Pulmonary artery endothelial cell (primary cell): ENCODE measurements at regions not wholly inside any gene's neighbourhood (a gene's known extent, or its start where the extent isn't known, plus 50 kb on each side); places are given as distances from the start of the nearest gene placed in this dataset.
"Not testable (repeated sequence)": the region's sequence is repeated elsewhere in the genome, so short reads cannot be mapped to it uniquely, and the experiment has no call there.

Source experiments
- DNase-seq: peaks from one replicate; pipeline ENCODE4 v3.0.0-alpha.2; 2011; ENCODE audit warnings: low read depth, low spot score

DNA sequence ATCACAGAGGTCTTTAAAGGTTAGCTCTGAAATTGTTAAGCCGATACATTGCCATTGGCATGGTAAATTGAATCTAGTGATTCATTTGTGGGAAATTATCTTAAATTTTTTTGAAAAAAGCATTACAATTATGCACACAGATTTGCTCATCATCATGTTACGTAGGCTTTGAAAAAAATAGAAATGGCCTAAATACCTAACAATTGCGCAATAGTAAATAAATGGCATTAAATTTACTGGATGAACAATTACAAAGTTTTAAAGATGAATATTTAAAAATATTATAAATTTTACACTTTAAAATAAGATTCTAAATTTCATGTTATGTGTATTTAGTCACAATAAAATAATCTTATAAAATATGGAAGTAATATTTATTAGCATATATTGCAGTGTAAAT lies 171.3 kb downstream of the RPRM start:
- no peak for DNase-seq

DNA sequence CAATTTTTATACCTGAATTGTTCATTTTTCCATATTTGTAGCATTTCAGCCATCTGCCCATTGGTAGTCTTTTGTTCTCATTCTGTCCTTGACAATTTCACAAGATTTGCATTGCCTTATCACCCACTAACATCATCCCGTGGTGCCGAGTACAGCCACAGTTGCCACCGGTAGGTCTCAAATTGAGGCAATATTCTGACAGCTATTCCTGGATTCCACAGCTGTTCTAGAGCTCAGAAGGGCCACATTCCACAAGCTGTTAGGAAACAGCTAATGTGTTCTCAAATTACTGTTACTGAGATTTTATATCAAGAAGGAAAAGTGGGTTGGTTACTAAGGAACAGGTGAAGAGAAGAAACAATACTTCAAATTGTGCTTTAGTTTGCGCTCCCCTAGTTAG lies 178.8 kb downstream of the RPRM start:
- no peak for DNase-seq

DNA sequence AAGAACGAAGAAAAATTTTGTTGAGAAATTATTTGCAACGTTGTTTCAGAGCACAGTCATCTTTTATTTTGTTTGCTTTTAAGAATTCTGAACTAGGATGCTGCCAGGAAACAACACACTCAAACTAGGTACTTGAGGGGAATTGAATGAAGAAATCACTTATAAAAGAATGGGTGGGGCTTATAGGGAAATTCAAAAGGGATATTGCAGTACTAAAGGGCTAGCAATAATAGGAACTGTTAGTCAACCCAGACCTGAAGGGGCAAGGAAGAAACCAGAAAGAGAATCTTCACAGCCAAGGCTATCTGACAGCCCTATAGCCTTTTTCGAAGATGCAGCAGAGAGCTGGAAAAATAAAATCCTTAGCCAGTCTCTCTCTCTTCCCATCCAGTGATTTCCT lies 179.3 kb downstream of the RPRM start:
- DNase-seq = no peak

DNA sequence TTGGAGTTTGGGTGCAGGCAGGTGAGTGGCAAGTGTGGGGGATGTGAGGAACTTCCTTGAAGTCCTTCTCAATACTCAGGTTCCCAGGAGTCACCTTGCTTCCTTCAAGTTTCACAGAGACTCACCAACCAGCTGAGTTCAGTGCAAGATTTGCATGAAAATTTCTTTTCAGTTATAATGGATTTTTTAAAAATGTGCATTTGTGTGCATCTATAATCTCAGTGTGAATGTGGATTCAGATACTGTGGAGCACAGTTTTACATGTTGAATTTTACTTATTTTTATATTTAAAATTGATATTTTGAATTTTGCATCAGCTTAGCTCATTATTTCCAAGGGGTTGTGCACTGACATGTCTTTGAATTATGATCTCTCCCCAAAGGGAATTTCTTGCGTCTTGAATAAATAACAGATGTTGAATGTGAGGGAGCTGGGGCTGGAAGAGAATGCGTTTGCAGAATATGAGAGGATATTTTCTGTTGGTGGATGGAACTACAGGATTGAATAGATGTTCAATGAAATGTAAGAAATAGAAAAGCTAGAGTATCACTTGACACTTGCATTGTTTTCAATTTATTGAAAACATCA lies 184.3 kb downstream of the RPRM start:
- no peak for DNase-seq

DNA sequence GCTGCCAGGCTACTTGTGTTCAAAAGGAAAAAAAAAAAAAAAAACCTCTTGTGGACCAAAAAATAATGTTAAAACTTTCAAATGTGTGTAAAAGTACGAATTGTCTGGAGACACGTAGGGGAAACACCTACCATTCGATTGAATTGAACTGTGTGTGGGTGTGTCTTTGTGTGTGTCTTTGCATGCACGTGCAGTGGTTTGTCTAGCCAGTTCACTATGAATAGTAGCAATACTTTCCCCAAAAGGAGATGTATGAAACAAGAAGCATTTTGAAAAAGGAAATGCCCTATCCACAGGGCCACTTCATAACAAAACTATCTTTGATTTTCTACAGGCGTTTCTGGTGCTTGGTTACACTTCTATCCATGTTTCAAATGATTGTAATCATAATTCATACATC lies 186.8 kb downstream of the RPRM start:
- no peak for DNase-seq

DNA sequence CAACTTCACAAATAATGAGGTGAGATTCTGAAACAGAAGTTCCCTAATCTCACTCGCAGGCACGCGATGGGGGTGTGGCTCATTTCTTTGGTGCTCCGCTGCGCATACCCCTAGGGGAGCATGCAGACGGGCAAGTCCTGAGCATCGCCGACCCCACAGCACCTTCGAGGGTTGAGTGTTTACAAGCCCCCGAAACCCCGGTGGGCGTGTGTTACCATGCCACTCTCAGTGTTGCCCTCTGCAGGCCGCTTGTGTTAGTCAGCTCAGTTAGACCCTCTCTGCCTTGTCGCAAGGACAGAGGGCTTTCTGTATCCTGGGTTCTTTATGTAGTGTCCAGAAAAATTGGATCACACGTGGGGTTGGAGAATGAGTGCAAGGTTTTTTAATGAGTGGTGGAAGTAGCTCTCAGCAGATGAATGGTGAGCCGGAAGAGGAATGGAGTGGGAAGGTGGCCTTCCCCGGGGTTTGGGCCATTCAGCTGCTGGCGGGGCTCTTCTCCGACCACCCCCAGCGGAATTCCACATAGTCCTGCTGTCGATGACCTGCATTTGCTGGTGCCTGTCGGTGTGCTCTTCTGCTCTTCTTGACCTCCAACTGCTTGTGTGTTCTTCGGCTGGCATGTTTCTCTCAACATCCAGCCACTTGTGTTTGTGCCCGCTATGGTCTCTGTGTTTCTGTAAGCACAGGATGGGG lies 191.3 kb downstream of the RPRM start:
- DNase-seq = no peak

DNA sequence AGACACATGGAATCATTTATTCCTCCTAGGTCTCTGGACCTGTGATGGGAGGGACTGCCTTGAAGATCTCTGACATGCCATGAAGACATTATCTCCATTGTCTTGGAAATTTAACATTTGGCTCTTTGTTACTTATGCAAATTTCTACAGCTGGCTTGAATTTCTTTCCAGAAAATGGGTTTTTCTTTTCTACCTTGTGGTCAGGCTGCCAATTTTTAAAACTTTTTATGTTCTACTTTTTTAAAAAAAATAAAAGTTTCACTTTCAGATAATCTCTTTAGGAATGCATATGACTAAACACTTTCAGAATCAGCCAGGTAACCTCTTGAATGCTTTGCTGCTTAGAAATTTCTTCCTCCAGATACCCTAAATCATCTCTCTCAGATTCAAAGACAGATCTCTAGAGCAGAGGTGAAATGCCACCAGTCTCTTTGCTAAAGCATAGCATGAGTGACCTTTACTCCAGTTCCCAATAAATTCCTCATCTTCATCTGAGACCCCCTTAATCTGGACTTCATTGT lies 209.6 kb downstream of the RPRM start:
- DNase-seq = no peak

DNA sequence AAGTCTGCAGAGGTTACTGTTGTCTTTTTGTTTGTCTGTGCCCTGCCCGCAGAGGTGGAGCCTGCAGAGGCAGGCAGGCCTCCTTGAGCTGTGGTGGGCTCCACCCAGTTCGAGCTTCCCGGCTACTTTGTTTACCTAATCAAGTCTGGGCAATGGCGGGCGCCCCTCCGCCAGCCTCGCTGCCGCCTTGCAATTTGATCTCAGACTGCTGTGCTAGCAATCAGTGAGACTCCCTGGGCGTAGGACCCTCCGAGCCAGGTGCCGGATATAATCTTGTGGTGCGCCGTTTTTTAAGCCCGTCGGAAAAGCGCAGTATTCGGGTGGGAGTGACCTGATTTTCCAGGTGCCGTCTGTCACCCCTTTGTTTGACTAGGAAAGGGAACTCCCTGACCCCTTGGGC lies 221.7 kb downstream of the RPRM start:
- DNase-seq = not testable (repeated sequence)

DNA sequence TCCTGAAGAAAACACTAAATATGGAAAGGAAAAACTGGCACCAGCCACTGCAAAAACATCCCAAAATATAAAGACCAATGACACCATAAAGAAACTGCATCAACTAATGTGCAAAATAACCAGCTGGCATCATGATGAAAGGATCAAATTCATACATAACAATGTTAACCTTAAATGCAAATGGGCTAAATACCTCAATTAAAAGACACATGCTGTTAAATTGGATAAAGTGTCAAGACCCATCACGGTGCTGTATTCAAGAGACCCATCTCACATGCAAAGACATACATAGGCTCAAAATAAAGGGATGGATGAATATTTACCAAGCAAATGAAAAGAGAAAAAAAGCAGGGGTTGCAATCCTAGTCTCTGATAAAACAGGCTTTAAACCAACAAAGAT lies 231.9 kb downstream of the RPRM start:
- DNase-seq = not testable (repeated sequence)

DNA sequence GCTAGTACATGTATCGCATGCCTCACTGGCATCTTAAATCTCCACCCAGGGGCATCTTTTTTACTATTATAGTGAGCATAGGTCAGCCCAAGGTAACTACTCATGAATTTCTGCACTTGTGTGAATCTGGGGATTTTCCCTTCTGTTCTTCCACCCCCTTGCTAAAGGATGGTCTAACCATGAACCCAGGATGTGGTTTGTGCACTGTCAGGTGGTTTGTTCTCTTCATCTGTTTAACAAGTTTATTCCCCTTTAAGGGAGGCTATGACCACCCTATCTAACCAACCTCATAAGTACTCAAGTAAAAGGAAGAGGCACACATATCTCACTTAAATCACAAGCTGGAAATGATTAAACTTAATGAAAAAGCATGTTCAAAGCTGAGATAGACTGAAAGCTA lies 243.0 kb downstream of the RPRM start:
- DNase-seq = no peak

DNA sequence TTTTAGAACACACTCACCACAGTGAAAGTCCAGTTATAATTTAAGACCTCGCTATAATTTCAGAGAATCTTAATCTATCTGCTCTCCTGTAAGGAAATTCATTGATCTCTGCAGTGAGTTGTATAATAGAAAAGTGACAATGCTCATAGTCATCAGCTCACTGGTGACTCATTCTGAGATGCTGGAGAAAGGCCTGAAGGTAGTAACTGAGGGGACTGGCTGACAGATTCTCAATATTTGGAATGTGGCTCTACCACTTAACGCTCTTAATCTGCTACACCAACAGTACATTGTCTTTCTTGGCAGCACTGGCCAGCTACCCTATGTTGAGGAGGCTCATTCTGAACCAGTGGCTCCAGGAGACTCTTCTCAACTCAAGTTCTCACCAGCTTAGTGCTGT lies 246.1 kb downstream of the RPRM start:
- no peak for DNase-seq

DNA sequence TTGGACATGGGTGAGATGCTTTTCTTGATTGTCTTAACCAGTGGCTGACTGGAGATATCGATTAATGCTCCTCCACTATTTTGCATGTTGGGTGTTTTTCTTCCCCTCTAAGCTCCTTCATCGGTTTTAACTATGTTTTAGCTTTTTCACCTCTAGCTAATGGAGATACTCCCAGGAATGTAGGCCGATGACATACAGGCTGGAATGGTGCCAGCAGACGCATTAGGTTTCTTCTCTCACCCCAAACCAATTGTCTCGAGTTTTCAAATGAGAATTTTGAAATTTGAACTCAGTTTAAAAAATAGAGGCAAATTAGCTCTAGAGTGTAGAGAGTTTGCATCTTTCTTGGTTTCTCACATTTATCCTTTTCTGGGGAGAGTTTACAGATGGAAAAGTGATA lies 247.6 kb downstream of the RPRM start:
- no peak for DNase-seq

DNA sequence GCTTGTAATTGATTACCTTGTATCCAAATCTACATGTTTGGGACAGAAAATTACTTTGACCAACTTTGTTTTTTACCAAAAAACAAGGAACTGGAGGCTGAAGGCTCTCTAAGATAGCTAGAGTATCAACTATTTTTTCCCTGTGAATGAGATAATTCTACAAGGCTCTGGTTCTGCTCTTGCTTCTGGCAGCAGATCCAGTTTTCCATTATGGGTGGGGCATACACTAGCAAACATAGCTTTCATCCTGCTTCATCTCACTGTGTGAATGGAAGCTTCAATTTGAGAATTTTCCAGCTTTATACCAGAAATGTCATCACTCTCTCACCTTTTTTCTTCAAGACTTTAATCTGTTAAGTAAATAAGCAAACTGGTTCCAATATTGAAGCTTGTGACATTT lies 249.7 kb downstream of the RPRM start:
- no peak for DNase-seq

DNA sequence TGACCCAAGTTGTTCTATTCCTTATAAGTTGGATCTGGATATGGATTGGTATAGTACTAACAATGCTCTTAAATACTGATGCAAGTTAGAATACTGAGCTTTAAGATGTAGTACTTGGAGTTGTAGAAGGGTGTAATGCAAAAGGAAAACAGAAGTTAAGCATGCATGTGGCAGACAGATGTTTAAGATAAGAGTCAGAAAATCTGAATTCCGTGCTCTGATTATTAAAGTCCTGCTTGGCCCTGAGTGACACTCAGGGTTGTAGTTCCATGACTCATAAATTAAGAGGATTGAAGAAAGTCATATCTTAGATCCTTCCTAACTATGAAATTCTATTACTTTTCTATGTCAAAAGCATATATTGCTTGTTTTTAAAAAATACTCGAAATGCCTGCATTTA lies 250.6 kb downstream of the RPRM start:
- DNase-seq = no peak

DNA sequence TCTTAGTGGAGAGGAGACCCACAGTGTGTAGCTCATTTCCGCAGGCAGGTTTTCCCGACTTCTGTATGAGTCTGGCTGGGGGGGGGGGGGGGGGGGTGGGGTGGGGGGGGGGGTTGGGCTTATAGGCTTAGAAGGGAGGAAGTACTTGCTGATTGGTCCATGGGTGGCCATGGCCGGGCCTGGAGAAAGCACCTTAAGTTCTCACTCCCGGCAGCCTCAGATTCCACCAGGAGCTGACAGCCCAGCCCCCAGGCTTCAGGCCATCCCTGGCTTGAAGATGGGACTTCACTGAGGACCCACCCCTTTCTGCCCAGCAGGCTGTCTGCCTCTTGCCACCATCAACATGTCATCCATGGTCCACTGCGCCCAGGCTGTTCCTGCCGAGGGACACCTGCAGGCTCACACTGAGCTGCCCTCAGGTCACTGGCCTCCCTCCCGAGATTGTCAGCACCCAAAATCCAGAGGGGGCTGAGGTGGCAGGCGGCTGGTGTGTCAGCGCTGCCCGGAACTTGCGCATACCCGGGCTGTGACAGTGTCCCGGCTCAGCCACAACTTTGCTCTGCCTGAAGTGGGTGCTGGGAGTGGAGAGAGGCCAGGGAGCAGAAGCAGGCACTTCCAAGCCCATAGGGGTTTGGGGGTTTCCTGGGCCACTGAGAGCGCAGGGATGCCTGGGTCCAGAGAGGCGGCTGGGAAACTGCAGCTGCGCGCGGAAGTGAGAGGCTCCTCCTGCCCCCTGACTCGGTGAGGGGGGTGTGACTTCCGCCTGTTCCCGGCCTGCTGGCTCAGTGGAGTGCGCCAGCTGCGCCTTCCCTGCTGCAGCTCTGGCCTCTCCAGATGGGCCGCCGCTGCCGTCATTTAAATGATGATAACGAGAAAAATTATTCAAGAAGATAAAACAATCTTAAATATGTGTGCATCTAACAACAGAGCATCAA lies 256.1 kb downstream of the RPRM start:
- no peak for DNase-seq

DNA sequence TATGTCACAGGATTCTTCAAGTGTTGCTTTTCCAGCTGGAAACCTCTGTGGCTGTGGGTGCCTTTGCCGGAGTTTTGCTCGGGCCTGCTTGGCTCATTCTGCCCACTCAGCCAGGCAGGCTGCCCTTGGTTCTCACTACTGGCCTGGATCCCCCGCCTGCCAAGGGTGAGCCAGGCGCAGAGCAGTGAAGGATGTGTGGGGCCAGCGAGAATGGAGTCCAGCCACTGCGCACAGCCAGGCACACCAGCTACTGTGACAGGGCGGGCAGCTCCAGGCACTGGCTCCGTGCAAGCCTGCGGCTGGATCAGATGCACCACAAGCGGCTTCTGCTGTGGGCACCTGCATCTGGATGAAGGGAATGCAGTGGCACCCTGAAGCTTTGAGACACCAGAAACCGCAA lies 257.1 kb downstream of the RPRM start:
- DNase-seq = no peak

DNA sequence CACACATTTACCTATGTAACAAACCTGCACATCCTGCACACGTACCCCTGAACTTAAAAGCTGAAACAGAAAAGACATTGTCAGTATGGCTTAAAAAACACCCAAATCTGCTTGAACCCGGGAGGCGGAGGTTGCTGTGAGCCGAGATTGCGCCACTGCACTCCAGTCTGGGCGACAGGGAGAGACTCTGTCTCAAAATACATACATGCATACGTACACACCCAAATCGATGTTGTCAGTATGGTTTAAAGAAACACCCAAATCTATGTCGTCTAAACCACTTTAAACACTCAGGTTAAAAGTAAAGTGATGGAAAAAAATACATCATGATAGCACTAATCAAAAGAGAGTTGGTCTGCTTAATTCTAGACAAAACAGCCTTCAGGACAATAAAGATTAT lies 257.5 kb downstream of the RPRM start:
- no peak for DNase-seq

DNA sequence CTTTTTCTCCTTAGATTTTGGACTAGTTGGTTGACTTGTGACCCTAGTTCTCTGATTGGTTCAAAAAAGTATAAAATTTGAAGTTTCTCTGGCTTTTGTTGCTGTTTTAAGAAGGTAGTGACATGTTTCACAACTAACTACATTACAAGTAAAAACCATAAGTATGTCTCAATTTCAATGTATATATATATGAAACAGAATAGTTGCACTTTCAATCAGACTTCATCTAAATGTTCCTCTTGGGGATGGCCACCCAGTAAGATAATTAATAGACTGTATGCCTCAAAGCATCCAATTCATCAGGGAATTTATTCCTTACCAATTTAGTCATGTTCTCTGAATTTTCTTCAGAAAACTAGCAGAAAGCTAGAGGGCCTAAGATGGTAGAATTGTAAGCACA lies 259.7 kb downstream of the RPRM start:
- no peak for DNase-seq

DNA sequence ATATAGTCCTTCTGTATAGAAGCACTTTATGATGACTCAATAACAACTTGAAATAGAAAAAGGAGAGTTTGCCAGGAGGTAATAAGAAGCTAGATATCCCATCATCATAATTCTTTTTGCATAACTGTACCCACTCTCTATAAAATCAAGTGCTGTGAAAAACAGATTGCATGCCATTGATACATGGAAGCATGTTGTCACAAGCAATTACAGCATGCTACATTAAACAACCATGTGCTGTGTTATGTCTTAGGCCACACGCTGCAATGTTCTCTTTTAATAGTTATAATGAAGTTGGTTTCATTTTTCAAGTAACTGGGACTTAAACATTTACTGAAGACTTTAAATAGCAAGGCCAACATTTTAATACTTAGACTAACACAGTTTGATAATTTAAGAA lies 264.2 kb downstream of the RPRM start:
- no peak for DNase-seq

DNA sequence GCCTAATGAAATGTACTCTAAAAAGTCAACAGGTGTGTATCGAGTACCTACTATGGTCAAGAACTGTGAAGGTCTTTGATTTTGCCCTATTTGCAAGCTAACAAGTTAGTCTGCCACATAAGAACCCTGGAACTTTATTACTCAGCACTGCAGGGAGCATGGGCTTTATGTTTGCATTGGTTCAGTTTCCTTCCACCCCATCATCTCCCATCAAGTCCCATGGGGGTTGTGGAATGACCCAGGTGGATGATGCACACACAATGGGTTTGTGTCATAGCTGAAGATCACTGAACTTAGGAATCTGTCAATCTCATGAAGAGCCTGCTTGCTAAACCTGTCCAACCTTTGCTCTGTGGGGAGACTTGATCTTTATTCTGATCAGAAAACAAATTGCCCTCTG lies 265.5 kb downstream of the RPRM start:
- DNase-seq = no peak

DNA sequence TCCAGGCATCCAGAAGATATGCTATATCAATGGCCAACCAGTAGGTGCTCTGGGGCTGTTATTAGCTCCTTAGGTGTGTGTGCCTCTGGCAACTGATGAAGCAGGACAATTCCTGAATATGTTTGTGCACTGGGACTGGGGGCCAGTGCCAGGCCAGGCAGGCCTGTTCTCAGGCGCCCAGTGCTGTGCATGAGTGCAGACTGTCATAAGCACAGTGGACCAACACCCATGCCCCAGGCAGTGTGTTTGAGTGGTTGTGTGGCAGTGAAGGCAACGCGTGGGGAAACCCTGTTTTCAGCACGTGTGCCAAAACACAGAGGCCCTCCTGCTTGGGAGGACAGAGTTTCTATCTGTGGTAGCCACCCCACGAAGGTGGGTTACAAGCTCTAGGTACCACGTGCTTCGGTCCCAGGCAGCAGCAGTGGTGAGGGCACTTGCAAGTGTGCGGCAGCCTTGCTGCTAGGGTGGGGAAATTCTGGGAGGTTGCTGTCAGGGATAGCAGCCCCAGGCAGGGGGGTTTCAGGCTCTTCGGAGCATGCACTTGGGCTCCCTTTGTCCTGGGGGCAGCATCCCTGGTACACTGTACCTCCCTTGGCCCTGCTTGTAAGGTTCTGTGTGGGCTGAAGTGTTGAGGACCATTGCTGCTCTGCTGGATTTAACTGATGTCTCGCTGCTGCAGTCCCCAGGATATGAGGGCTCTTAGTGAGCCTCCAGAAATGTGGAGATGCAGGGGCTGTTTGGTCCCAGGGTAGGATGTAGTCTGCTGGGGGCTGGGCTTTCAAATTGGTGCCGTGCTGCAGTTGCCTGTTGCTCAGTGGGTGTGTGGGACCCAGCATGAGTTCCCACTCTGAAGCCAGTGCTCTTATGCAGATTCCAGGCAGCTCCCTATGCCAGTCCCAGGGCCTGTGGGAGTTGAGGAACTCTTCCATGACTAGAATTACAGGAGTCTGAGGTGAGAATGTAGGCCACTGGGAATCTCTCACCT lies 280.9 kb downstream of the RPRM start:
- DNase-seq = no peak
